Keratinocyte (primary cell): ENCODE measurements at regions not wholly inside any gene's neighbourhood (a gene's known extent, or its start where the extent isn't known, plus 50 kb on each side); places are given as distances from the start of the nearest gene placed in this dataset.

Source experiments
- CTCF ChIP-seq, 3 experiments: IDR thresholded peaks in 1 of 3; conservative IDR thresholded peaks in 1 of 3; optimal IDR thresholded peaks in 1 of 3; 2 replicates in 2 of 3; 3 replicates in 1 of 3; pipeline versions ENCODE3 to v1.5.1; 2011; ENCODE audit warnings: low read length in 3 of 3, mild to moderate bottlenecking in 3 of 3, moderate library complexity in 2 of 3, control low read depth in 1 of 3, inconsistent platforms in 1 of 3; ENCODE audit not compliant: insufficient read depth in 2 of 3; ENCODE audit errors: extremely low read depth in 1 of 3
- EZH2 ChIP-seq: IDR thresholded peaks from one replicate; pipeline ENCODE4 v1.6.1; 2012; ENCODE audit warnings: inconsistent platforms, mild to moderate bottlenecking, low read length, moderate library complexity

- TF ChIP-seq CTCF (optimal IDR thresholded peaks at IDR 0.05 in 1 of 3, IDR thresholded peaks at IDR 0.05 in 1 of 3, conservative IDR thresholded peaks at IDR 0.05 in 1 of 3; ENCODE audit: extremely low read depth in 1 of 3, insufficient read depth in 2 of 3, low read length in 3 of 3) (no peak), EZH2 (no peak)
These were observed 149.9 kb upstream of the IGSF21 start for GRCh38 chr1:17957588-17958267.
